ENCODE measurements at regions not wholly inside any gene's neighbourhood (a gene's known extent, or its start where the extent isn't known, plus 50 kb on each side); places are given as distances from the start of the nearest gene placed in this dataset.

- TF ChIP-seq CTCF (IDR thresholded peaks at IDR 0.05) (no peak), POLR2A (IDR thresholded peaks at IDR 0.05) (no peak)
Observed at GRCh38 chr1:232131715-232132391, 498.1 kb downstream of the SIPA1L2 start.
